GM12872 (cell line): ENCODE measurements at regions not wholly inside any gene's neighbourhood (a gene's known extent, or its start where the extent isn't known, plus 50 kb on each side); places are given as distances from the start of the nearest gene placed in this dataset.

Experiments used
- TF ChIP-seq, protein P1 (sequence below): IDR thresholded peaks from 3 replicates; pipeline ENCODE4 v1.5.1; 2011; ENCODE audit warnings: low read depth, mild to moderate bottlenecking, low read length, moderate library complexity; ENCODE audit not compliant: insufficient read depth

DNA sequence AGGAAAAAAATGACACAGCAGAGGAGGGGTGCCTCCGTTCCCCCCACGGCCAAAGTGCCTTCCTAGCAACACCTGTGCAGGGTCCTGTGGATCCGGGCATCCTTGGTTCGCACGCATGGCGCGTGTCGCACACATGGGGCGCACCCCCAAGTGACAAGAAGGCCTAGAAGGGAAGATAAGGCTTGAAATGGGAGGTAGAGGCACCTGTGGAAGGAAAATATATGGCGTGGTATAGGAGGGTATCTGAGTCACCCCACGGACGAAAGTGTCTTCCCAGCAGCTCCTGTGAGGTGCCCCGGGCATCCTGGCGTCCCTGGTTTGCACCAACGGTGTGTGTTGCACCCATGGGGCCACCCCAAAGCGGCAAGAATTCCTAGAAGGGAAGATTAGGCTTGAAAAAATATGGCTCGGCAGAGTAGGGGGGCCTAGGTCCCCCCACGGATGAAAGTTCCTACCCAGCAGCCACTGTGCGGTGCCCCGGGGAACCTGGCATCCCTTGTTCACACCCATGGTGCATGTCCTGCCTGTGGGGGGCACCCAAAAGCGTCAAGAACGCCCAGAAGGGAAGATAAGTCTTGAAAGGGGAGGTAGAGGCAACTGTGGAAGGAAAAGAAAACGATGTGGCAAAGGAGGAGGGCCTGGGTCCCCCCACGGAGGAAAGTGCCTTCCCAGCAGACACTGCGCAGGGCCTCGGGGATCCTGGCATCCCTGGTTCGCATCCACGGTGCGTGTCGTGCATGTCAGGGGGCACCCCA lies 280.0 kb downstream of the ALG10 start:
- TF ChIP-seq, protein P1, sequence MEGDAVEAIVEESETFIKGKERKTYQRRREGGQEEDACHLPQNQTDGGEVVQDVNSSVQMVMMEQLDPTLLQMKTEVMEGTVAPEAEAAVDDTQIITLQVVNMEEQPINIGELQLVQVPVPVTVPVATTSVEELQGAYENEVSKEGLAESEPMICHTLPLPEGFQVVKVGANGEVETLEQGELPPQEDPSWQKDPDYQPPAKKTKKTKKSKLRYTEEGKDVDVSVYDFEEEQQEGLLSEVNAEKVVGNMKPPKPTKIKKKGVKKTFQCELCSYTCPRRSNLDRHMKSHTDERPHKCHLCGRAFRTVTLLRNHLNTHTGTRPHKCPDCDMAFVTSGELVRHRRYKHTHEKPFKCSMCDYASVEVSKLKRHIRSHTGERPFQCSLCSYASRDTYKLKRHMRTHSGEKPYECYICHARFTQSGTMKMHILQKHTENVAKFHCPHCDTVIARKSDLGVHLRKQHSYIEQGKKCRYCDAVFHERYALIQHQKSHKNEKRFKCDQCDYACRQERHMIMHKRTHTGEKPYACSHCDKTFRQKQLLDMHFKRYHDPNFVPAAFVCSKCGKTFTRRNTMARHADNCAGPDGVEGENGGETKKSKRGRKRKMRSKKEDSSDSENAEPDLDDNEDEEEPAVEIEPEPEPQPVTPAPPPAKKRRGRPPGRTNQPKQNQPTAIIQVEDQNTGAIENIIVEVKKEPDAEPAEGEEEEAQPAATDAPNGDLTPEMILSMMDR: no peak

DNA sequence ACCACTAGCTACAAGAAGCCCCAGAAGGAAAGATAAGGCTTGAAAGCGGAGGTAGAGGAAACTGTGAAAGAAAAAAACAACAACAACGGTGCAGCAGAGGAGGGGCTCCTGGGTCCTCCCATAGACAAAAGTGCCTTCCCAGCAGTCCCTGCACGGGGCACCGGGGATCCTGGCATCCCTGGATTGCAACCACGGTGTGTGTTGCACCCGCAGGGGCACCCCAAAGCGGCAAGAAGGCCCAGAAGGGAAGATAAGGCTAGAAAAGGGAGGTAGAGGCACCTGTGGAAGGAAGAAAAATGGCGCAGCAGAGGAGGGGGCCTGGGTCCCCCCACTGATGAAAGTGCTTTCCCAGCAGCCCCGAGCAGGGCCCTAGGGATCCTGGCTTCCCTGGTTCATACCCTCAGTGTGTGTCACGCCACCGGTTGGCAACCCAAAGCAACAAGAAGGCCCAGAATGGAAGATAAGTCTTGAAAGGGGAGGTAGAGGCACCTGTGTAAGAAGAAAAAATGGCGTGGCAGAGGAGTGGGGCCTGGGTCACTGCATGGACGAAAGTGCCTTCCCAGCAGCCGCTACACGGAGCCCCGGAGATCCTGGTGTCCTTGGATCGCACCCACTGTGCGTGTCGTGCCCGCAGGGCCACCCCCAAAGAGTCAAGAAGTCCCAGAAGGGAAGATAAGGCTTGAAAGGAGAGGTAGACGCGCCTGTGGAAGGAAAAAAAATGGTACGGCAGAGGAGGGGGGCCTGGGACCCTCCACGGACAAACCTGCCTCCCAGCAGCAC lies 281.0 kb downstream of the ALG10 start:
- TF ChIP-seq, protein P1: no peak

DNA sequence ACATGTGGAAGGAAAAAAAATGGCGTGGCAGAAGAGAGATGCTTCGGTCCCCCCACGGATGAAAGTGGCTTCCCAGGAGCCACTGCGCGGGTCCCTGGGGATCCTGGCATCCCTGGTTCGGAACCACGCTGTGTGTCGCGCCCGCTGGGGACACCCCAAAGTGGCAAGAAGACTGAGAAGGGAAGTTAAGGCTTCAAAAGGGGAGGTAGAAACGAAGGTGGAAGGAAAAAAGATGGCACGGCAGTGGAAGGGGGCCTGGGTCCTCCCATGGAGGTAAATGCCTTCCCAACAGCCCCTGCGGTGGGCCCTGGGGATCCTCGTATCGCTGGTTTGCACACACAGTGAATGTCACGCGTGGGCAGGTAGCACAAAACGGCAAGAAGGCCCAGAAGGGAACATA lies 281.7 kb downstream of the ALG10 start:
- TF ChIP-seq, protein P1: no peak

DNA sequence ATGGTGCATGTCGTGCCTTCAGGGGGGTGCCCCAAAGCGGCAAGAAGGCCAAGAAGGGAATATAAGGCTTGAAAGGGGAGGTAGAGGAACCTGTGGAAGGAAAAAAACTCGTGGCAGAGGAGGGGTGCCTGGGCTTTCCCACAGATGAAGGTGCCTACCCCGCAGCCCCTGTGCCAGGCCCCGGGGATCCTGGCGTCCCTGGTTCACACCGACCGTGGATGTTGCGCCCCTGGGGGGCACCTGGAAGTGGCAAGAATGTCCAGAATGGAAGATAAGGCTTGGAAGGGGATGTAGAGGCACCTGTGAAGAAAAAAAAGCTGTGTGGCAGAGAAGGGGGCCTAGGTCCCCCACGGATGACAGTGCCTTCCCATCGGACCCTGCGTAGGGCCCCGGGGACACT lies 282.2 kb downstream of the ALG10 start:
- TF ChIP-seq, protein P1: no peak

DNA sequence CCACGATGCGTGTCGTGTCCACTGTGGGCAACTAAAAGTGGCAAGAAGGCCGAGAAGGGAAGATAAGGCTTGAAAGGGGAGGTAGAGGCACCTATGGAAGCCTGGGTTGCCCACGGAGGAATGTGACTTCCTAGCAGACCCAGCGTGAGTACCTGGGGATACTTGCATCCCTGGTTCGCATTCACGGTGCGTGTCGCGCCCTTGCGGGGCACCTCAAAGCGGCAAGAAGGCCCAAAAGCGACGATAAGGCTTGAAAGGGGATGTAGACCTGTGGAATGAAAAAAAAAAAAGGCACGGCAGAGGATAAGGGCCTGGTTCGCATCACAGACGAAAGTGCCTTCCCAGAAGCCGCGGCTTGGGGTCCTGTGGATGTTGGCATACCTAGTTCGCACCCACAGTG lies 282.9 kb downstream of the ALG10 start:
- TF ChIP-seq, protein P1: no peak

DNA sequence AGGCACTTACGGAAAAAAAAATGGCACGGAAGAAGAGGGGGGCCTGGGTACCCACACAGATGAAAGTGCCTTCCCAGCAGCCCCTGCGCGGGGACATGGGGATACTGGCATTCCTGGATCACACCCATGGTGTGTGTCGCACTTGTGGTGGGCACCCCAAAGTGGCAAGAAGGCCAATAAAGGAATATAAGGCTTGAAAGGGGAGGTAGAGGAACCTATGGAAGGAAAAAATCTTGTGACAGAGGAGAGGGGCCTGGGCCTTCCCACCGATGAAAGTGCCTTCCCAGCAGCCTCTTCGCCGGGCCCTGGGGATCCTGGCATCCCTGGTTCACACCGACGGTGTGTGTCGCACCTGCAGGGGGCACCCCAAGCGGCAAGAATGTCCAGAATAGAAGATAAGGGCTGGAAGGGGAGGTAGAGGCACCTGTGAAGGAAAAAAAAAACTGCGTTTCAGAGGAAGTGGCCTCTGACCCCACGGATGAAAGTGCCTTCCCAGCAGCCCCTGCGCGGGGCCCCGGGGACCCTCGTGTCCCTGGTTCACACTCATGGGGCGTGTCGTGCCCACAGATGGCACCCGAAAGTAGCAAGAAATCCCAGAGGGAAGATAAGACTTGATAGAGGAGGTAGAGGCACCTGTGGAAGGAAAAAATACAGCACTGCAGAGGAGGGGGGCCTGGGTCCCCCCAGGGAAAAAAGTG lies 284.0 kb downstream of the ALG10 start:
- TF ChIP-seq, protein P1: no peak

DNA sequence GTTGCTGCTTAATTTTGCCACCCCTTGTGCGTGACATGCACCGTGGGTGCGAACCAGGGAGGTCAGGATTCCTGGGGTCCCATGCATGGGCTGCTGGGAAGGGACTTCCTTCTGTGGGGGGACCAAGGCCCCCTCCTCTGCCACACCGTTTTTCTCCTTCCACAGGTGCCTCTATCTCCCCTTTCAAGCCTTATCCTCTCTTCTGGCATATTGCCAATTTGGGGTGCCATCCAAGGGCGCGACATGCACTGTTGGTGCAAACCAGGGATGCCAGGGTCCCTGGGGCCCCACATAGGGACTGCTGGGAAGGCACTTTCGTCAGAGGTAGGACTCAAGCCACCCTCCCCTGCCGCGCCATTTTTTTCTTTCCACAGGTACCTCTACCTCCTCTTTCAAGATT lies 289.0 kb downstream of the ALG10 start:
- TF ChIP-seq, protein P1: no peak
